ENCODE measurements at regions not wholly inside any gene's neighbourhood (a gene's known extent, or its start where the extent isn't known, plus 50 kb on each side); places are given as distances from the start of the nearest gene placed in this dataset.

DNA sequence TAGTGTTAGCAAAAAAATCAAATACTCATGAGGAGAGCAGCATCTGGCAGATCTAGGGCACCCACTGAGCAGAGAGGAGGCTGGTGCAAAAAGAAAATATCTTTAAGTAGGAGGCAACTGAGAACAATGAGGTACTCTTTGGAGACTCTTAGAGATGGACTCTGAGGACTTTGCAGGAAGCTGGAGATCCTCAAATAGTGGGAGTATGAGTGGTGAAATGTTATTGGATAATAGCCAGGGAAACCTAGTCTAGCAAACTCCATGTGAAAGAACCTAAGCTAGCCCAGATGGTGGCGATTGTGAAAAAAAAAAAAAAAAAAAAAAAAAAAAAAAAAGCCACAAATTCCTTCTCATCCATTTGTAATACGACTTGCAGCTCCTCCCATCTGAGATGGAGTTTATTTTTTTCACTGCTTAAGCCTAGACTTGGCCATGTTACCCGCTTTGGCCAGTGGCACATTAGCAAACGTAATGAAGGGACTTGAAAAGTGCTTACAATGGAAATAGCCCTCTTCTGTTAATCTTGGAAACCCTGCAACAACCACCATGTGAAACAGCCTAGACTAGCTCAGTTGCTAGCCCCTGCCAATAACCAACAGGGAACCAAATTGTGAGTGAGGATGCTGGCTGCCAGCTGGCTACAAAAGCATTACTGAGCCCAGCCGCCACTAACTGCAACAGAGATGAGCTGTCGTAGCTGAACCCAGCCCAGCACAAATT is 476.2 kb downstream of the KLF12 start:
- TF ChIP-seq, protein P1, sequence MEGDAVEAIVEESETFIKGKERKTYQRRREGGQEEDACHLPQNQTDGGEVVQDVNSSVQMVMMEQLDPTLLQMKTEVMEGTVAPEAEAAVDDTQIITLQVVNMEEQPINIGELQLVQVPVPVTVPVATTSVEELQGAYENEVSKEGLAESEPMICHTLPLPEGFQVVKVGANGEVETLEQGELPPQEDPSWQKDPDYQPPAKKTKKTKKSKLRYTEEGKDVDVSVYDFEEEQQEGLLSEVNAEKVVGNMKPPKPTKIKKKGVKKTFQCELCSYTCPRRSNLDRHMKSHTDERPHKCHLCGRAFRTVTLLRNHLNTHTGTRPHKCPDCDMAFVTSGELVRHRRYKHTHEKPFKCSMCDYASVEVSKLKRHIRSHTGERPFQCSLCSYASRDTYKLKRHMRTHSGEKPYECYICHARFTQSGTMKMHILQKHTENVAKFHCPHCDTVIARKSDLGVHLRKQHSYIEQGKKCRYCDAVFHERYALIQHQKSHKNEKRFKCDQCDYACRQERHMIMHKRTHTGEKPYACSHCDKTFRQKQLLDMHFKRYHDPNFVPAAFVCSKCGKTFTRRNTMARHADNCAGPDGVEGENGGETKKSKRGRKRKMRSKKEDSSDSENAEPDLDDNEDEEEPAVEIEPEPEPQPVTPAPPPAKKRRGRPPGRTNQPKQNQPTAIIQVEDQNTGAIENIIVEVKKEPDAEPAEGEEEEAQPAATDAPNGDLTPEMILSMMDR (IDR thresholded peaks at IDR 0.05), result no peak
- no peak for TF ChIP-seq POLR2A (IDR thresholded peaks at IDR 0.05)

Measured in body of pancreas (tissue), 4 donors.